ENCODE measurements at regions not wholly inside any gene's neighbourhood (a gene's known extent, or its start where the extent isn't known, plus 50 kb on each side); places are given as distances from the start of the nearest gene placed in this dataset.

- POLR2A ChIA-PET (ENCODE audit: unreplicated experiment): no interaction called here
- no peak for DNase-seq
- no peak for ATAC-seq
- BruUV-seq (replicated peaks): no TSS peak
- no peaks in the 10 kb centered on the region for H3K9me3 ChIP-seq (ENCODE audit: low read length)
- H3K4me1 ChIP-seq (ENCODE audit: insufficient read depth, low read length): no peaks in the 10 kb centered on the region
- H3K4me3 ChIP-seq (ENCODE audit: low read length): no peak overlapping the region
- H4K20me1 ChIP-seq (ENCODE audit: low read length): no peaks in the 10 kb centered on the region
- CTCF ChIA-PET: no interaction called here
- H3K27me3 ChIP-seq (ENCODE audit: low read length): no peaks in the 10 kb centered on the region
- H3K9me2 ChIP-seq (replicated peaks; ENCODE audit: low read length): no peaks in the 10 kb centered on the region
- no peak overlapping the region for H2AFZ ChIP-seq (ENCODE audit: low read length)
- H3K9ac ChIP-seq (ENCODE audit: low read length): no peak overlapping the region
- no peak for TF ChIP-seq EZH2phosphoT487 (IDR thresholded peaks at IDR 0.05; ENCODE audit: borderline replicate concordance, low read length)
- no peak for TF ChIP-seq EZH2 (IDR thresholded peaks at IDR 0.05; ENCODE audit: low read length, unreplicated experiment)
- TF ChIP-seq, protein P1, sequence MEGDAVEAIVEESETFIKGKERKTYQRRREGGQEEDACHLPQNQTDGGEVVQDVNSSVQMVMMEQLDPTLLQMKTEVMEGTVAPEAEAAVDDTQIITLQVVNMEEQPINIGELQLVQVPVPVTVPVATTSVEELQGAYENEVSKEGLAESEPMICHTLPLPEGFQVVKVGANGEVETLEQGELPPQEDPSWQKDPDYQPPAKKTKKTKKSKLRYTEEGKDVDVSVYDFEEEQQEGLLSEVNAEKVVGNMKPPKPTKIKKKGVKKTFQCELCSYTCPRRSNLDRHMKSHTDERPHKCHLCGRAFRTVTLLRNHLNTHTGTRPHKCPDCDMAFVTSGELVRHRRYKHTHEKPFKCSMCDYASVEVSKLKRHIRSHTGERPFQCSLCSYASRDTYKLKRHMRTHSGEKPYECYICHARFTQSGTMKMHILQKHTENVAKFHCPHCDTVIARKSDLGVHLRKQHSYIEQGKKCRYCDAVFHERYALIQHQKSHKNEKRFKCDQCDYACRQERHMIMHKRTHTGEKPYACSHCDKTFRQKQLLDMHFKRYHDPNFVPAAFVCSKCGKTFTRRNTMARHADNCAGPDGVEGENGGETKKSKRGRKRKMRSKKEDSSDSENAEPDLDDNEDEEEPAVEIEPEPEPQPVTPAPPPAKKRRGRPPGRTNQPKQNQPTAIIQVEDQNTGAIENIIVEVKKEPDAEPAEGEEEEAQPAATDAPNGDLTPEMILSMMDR (conservative IDR thresholded peaks at IDR 0.05; ENCODE audit: low read depth, low read length): no peak
- no peak overlapping the region for H3K27ac ChIP-seq (ENCODE audit: low read length)
- no peak overlapping the region for H3K4me2 ChIP-seq (ENCODE audit: low read length)
- no peaks in the 10 kb centered on the region for H3K79me2 ChIP-seq (ENCODE audit: low read length)
- H3F3A ChIP-seq (ENCODE audit: low read length, unreplicated experiment): no peaks in the 10 kb centered on the region
- H3K36me3 ChIP-seq (ENCODE audit: low read depth, low read length): no peaks in the 10 kb centered on the region
- intact Hi-C loops (cut with micrococcal nuclease): no loop called here
These were observed 131.5 kb downstream of the SALL1 start for GRCh38 chr16:51019617-51020016.

DNA sequence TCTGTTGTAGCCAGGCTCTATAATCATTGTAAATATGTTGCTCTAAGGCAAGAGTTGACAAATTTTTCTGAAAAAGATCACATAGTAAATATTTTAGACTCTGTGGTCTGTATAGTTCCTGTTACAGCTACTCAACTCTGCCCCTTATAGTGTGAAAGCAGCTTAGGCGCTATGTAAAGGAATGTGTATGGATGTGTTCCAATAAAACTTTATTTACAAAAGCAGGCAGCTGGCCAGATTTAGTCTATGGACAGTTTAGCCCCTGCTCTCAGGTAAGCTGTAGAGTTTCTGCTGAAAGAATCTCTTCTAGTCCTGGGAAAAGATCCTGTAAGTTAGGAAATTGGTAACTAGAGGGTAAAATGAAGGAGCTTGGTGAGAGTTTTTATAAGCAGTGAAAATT is 133.1 kb downstream of the SALL1 start:
- Histone ChIP-seq H3K9me2 (replicated peaks; ENCODE audit: low read length) (no peaks in the 10 kb centered on the region), H3K36me3 (ENCODE audit: low read depth, low read length) (no peaks in the 10 kb centered on the region), H4K20me1 (ENCODE audit: low read length) (no peaks in the 10 kb centered on the region), H3K4me2 (ENCODE audit: low read length) (no peak overlapping the region), H3K9ac (ENCODE audit: low read length) (no peak overlapping the region), H3K9me3 (ENCODE audit: low read length) (no peaks in the 10 kb centered on the region), H3K27me3 (ENCODE audit: low read length) (no peaks in the 10 kb centered on the region), H3K27ac (ENCODE audit: low read length) (no peak overlapping the region), H2AFZ (ENCODE audit: low read length) (no peak overlapping the region), H3K79me2 (ENCODE audit: low read length) (no peaks in the 10 kb centered on the region), H3K4me3 (ENCODE audit: low read length) (no peak overlapping the region), H3K4me1 (ENCODE audit: insufficient read depth, low read length) (no peaks in the 10 kb centered on the region), H3F3A (ENCODE audit: low read length, unreplicated experiment) (no peaks in the 10 kb centered on the region)
- ATAC-seq (no peak), DNase-seq (no peak)
- ChIA-PET POLR2A (ENCODE audit: unreplicated experiment) (no interaction called here), CTCF (no interaction called here)
- intact Hi-C loops (cut with micrococcal nuclease): no loop called here
- no peak for TF ChIP-seq EZH2phosphoT487 (IDR thresholded peaks at IDR 0.05; ENCODE audit: borderline replicate concordance, low read length)
- TF ChIP-seq, protein P1 (conservative IDR thresholded peaks at IDR 0.05; ENCODE audit: low read depth, low read length): no peak
- no peak for TF ChIP-seq EZH2 (IDR thresholded peaks at IDR 0.05; ENCODE audit: low read length, unreplicated experiment)
- BruUV-seq (replicated peaks): no TSS peak

- ChIA-PET POLR2A (ENCODE audit: unreplicated experiment) (no interaction called here), CTCF (no interaction called here)
- Histone ChIP-seq H3K4me2 (ENCODE audit: low read length) (no peak overlapping the region), H3F3A (ENCODE audit: low read length, unreplicated experiment) (no peaks in the 10 kb centered on the region), H3K27ac (ENCODE audit: low read length) (no peak overlapping the region), H3K9me3 (ENCODE audit: low read length) (no peaks in the 10 kb centered on the region), H3K27me3 (ENCODE audit: low read length) (no peaks in the 10 kb centered on the region), H3K36me3 (ENCODE audit: low read depth, low read length) (no peaks in the 10 kb centered on the region), H3K9me2 (replicated peaks; ENCODE audit: low read length) (no peaks in the 10 kb centered on the region), H4K20me1 (ENCODE audit: low read length) (no peaks in the 10 kb centered on the region), H3K4me3 (ENCODE audit: low read length) (no peak overlapping the region), H3K9ac (ENCODE audit: low read length) (no peak overlapping the region), H3K4me1 (ENCODE audit: insufficient read depth, low read length) (no peaks in the 10 kb centered on the region), H3K79me2 (ENCODE audit: low read length) (no peaks in the 10 kb centered on the region), H2AFZ (ENCODE audit: low read length) (no peak overlapping the region)
- DNase-seq (no peak), ATAC-seq (no peak)
- intact Hi-C loops (cut with micrococcal nuclease): no loop called here
- no TSS peak for BruUV-seq (replicated peaks)
- TF ChIP-seq EZH2phosphoT487 (IDR thresholded peaks at IDR 0.05; ENCODE audit: borderline replicate concordance, low read length) (no peak), EZH2 (IDR thresholded peaks at IDR 0.05; ENCODE audit: low read length, unreplicated experiment) (no peak)
- TF ChIP-seq, protein P1 (conservative IDR thresholded peaks at IDR 0.05; ENCODE audit: low read depth, low read length): no peak
These were observed 138.7 kb downstream of the SALL1 start for GRCh38 chr16:51012396-51012795.

Data from PC-3 (cell line).